PC-3 (cell line): ENCODE measurements at regions not wholly inside any gene's neighbourhood (a gene's known extent, or its start where the extent isn't known, plus 50 kb on each side); places are given as distances from the start of the nearest gene placed in this dataset.

Experiments
- ATAC-seq: fragments of 200-7000 bp; cut with Tn5 transposase; 2 replicates; pipeline ENCODE4 v1.9.1; 2020; ENCODE audit warnings: mild to moderate bottlenecking, moderate library complexity
- BruUV-seq: library from RNA; stranded (reverse); fragments of 400-500 nt; replicated peaks from 2 replicates; lab custom pipeline; 2021; lab: Mats Ljungman, UMichigan
- CTCF ChIA-PET: fragments of 300-600 bp; sonication (Branson Sonifier 250); formaldehyde crosslinking; loops from one replicate; lab custom pipeline; 2022; ENCODE audit warnings: antibody characterized with exemption; lab: Charles Lee
- POLR2A ChIA-PET: fragments of 300-600 bp; sonication (Branson Sonifier 250); formaldehyde crosslinking; loops from one replicate; lab custom pipeline; 2022; ENCODE audit warnings: antibody characterized with exemption; ENCODE audit not compliant: unreplicated experiment; lab: Charles Lee
- DNase-seq: peaks from one replicate; pipeline ENCODE4 v3.0.0-alpha.2; 2015
- H2AFZ ChIP-seq: fragments of 300-600 bp; sonication (generic); 2 replicates; pipeline ENCODE4 v1.6.0; 2016; ENCODE audit warnings: antibody characterized with exemption, low read length
- H3F3A ChIP-seq: fragments of 300-600 bp; sonication (generic); one replicate; pipeline ENCODE4 v1.6.0; 2017; ENCODE audit warnings: antibody characterized with exemption, low read length, control low read depth, mild to moderate bottlenecking; ENCODE audit not compliant: unreplicated experiment
- H3K27ac ChIP-seq: fragments of 300-600 bp; sonication (generic); 2 replicates; pipeline ENCODE4 v1.5.1; 2016; ENCODE audit warnings: mild to moderate bottlenecking, low read length
- H3K27me3 ChIP-seq: fragments of 300-600 bp; sonication (generic); 2 replicates; pipeline ENCODE4 v1.6.1; 2016; ENCODE audit warnings: low read length, mixed read lengths
- H3K36me3 ChIP-seq: fragments of 300-600 bp; sonication (generic); 2 replicates; pipeline ENCODE4 v1.6.1; 2016; ENCODE audit warnings: low read depth, mixed run types, low read length, mixed read lengths
- H3K4me1 ChIP-seq: fragments of 300-600 bp; sonication (generic); 2 replicates; pipeline ENCODE4 v1.5.1; 2016; ENCODE audit warnings: low read length; ENCODE audit not compliant: insufficient read depth
- H3K4me2 ChIP-seq: fragments of 300-600 bp; sonication (generic); 2 replicates; pipeline ENCODE4 v1.6.0; 2016; ENCODE audit warnings: low read length
- H3K4me3 ChIP-seq: fragments of 300-600 bp; sonication (generic); 2 replicates; pipeline ENCODE4 v1.5.1; 2016; ENCODE audit warnings: mild to moderate bottlenecking, low read length, mixed read lengths
- H3K79me2 ChIP-seq: fragments of 300-600 bp; sonication (generic); 2 replicates; pipeline ENCODE4 v1.6.1; 2017; ENCODE audit warnings: low read length, mixed read lengths
- H3K9ac ChIP-seq: fragments of 300-600 bp; sonication (generic); 2 replicates; pipeline ENCODE4 v1.6.0; 2016; ENCODE audit warnings: mild to moderate bottlenecking, low read length
- H3K9me2 ChIP-seq: fragments of 300-600 bp; sonication (generic); replicated peaks from 2 replicates; pipeline ENCODE4 v1.6.1; 2016; ENCODE audit warnings: mixed run types, low read length, mixed read lengths
- H3K9me3 ChIP-seq: fragments of 300-600 bp; sonication (generic); 2 replicates; pipeline ENCODE4 v1.6.1; 2016; ENCODE audit warnings: low read length, mixed read lengths
- H4K20me1 ChIP-seq: fragments of 300-600 bp; sonication (generic); 2 replicates; pipeline ENCODE4 v1.6.1; 2016; ENCODE audit warnings: low read length, mixed read lengths
- EZH2 ChIP-seq: fragments of 300-600 bp; sonication (generic); IDR thresholded peaks from one replicate; pipeline ENCODE4 v1.6.1; 2017; ENCODE audit warnings: antibody characterized with exemption, mild to moderate bottlenecking, low read length; ENCODE audit not compliant: unreplicated experiment
- EZH2phosphoT487 ChIP-seq: fragments of 300-600 bp; sonication (generic); IDR thresholded peaks from 2 replicates; pipeline ENCODE4 v1.6.1; 2018; ENCODE audit warnings: mild to moderate bottlenecking, antibody characterized with exemption, low read length, borderline replicate concordance
- intact Hi-C: fragments of 100-400 bp; cut with micrococcal nuclease; formaldehyde crosslinking; loops from 2 replicates; pipeline ENCODE4 v1.9.0; 2023
- TF ChIP-seq, protein P1 (sequence below): fragments of 300-600 bp; sonication (generic); conservative IDR thresholded peaks from 2 replicates; pipeline ENCODE4 v1.5.1; 2017; ENCODE audit warnings: antibody characterized with exemption, low read depth, mild to moderate bottlenecking, low read length

GRCh38 chr1:199780948-199781670 is 246.4 kb upstream of the NR5A2 start:
- ATAC-seq (peak; percentile 53), DNase-seq (peak; percentile 85)
- Histone ChIP-seq H3K4me2 (peak overlapping the region; percentile 3; the same call in 1 of the 2 replicates), H3K27me3 (no peaks in the 10 kb centered on the region), H3K36me3 (peaks cover 38% of the 10 kb centered on the region; the same call in 1 of the 2 replicates), H3K9me2 (no peaks in the 10 kb centered on the region), H4K20me1 (peaks cover 21% of the 10 kb centered on the region), H2AFZ (no peak overlapping the region), H3K9me3 (no peaks in the 10 kb centered on the region), H3K27ac (no peak overlapping the region), H3K4me1 (peaks cover 33% of the 10 kb centered on the region), H3K4me3 (no peak overlapping the region), H3F3A (peaks cover 10% of the 10 kb centered on the region), H3K9ac (no peak overlapping the region), H3K79me2 (no peaks in the 10 kb centered on the region)
- TF ChIP-seq EZH2 (no peak), EZH2phosphoT487 (no peak)
- TF ChIP-seq, protein P1, sequence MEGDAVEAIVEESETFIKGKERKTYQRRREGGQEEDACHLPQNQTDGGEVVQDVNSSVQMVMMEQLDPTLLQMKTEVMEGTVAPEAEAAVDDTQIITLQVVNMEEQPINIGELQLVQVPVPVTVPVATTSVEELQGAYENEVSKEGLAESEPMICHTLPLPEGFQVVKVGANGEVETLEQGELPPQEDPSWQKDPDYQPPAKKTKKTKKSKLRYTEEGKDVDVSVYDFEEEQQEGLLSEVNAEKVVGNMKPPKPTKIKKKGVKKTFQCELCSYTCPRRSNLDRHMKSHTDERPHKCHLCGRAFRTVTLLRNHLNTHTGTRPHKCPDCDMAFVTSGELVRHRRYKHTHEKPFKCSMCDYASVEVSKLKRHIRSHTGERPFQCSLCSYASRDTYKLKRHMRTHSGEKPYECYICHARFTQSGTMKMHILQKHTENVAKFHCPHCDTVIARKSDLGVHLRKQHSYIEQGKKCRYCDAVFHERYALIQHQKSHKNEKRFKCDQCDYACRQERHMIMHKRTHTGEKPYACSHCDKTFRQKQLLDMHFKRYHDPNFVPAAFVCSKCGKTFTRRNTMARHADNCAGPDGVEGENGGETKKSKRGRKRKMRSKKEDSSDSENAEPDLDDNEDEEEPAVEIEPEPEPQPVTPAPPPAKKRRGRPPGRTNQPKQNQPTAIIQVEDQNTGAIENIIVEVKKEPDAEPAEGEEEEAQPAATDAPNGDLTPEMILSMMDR, result no peak
- CTCF ChIA-PET, result interaction anchor here (0.6 to 1.0 kb wide), 6 partner anchors 56 to 729 kb away, joined by 3 to 8 read pairs (median 4); no protein-coding TSS in a partner anchor
- BruUV-seq, result no TSS peak
- intact Hi-C loops, result loop anchor here (2.0 to 10.0 kb wide), 5 partner anchors 22 to 1064 kb away; no protein-coding TSS in a partner anchor
- POLR2A ChIA-PET, result interaction anchor here (0.6 kb wide), 6 partner anchors 14 to 646 kb away, joined by 5 to 11 read pairs (median 8); no protein-coding TSS in a partner anchor

- DNase-seq (peak; percentile 97), ATAC-seq (peak; percentile 95)
- peak overlapping the region; percentile 1 for H3K4me2 ChIP-seq
- ChIA-PET CTCF (interaction anchor here (0.6 to 1.0 kb wide), 3 partner anchors 10 to 161 kb away, joined by 4 read pairs; no protein-coding TSS in a partner anchor), POLR2A (interaction anchor here (0.5 to 0.6 kb wide), 2 partner anchors 215 to 431 kb away, joined by 5 to 8 read pairs; no protein-coding TSS in a partner anchor)
- H3K27me3 ChIP-seq, result no peaks in the 10 kb centered on the region
- no peak overlapping the region for H2AFZ ChIP-seq
- no peak overlapping the region for H3K27ac ChIP-seq
- H3K4me3 ChIP-seq, result no peak overlapping the region
- H3K4me1 ChIP-seq, result peaks cover 37% of the 10 kb centered on the region
- H3K9me3 ChIP-seq, result no peaks in the 10 kb centered on the region
- peaks cover 36% of the 10 kb centered on the region; the same call in 1 of the 2 replicates for H3K36me3 ChIP-seq
- no peaks in the 10 kb centered on the region for H3K79me2 ChIP-seq
- TF ChIP-seq, protein P1, result no peak
- TF ChIP-seq EZH2 (no peak), EZH2phosphoT487 (no peak)
- no peak overlapping the region for H3K9ac ChIP-seq
- H3F3A ChIP-seq, result peaks cover 10% of the 10 kb centered on the region
- no TSS peak for BruUV-seq
- intact Hi-C loops, result loop anchor here (5.0 to 10.0 kb wide), 4 partner anchors 238 to 1060 kb away; no protein-coding TSS in a partner anchor
- H4K20me1 ChIP-seq, result peaks cover 21% of the 10 kb centered on the region
- no peaks in the 10 kb centered on the region for H3K9me2 ChIP-seq
Measured at GRCh38 chr1:199784138-199784895, 243.2 kb upstream of the NR5A2 start.
